DOHH2 (cell line): ENCODE measurements at regions not wholly inside any gene's neighbourhood (a gene's known extent, or its start where the extent isn't known, plus 50 kb on each side); places are given as distances from the start of the nearest gene placed in this dataset.

ENCODE experiments used
- EZH2phosphoT487 ChIP-seq: fragments of 200-600 bp; sonication (generic); IDR thresholded peaks from 2 replicates; pipeline ENCODE4 v1.6.1; 2017; ENCODE audit warnings: borderline replicate concordance, mild to moderate bottlenecking, antibody characterized with exemption, low read length, moderate library complexity, mixed read lengths
- TF ChIP-seq, protein P1 (sequence below): fragments of 200-600 bp; sonication (generic); IDR thresholded peaks from one replicate; pipeline ENCODE4 v1.5.1; 2014; ENCODE audit warnings: antibody characterized with exemption, mild to moderate bottlenecking, low read depth, low read length; ENCODE audit not compliant: poor library complexity, severe bottlenecking

DNA sequence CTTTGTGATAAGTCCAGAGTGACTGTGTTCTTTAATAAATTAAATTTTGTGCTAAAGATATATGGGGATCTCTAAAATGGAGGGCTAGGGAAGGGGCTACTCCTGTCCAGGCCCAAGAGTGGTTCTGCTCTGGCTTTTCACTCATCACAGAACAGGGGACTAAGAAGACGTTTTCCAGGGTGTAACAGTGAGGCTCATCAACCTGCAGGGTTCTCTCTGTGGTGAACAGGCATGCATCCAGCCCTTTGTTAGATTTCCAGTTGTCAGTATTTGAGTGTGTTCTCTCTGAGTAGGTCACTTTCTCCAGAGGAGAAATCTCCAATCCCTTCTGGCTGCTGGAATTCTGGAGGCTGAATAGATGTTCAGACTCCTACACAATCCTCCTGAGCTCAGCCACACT lies 408.9 kb downstream of the PLCL1 start:
- TF ChIP-seq, protein P1, sequence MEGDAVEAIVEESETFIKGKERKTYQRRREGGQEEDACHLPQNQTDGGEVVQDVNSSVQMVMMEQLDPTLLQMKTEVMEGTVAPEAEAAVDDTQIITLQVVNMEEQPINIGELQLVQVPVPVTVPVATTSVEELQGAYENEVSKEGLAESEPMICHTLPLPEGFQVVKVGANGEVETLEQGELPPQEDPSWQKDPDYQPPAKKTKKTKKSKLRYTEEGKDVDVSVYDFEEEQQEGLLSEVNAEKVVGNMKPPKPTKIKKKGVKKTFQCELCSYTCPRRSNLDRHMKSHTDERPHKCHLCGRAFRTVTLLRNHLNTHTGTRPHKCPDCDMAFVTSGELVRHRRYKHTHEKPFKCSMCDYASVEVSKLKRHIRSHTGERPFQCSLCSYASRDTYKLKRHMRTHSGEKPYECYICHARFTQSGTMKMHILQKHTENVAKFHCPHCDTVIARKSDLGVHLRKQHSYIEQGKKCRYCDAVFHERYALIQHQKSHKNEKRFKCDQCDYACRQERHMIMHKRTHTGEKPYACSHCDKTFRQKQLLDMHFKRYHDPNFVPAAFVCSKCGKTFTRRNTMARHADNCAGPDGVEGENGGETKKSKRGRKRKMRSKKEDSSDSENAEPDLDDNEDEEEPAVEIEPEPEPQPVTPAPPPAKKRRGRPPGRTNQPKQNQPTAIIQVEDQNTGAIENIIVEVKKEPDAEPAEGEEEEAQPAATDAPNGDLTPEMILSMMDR, result no peak
- TF ChIP-seq EZH2phosphoT487, result no peak
